MM.1S (cell line): ENCODE measurements at regions not wholly inside any gene's neighbourhood (a gene's known extent, or its start where the extent isn't known, plus 50 kb on each side); places are given as distances from the start of the nearest gene placed in this dataset.

Experiments
- DNase-seq: peaks from one replicate; pipeline ENCODE4 v3.0.0-alpha.2; 2015
- H2AFZ ChIP-seq: fragments of 300-600 bp; sonication (generic); 2 replicates; pipeline ENCODE4 v1.6.0; 2016; ENCODE audit warnings: antibody characterized with exemption, low read length
- H3F3A ChIP-seq: fragments of 300-600 bp; sonication (generic); 2 replicates; pipeline ENCODE4 v1.6.1; 2016; ENCODE audit warnings: mild to moderate bottlenecking, antibody characterized with exemption, low read length, moderate library complexity, mixed read lengths; ENCODE audit not compliant: insufficient read depth
- H3K27ac ChIP-seq: fragments of 300-600 bp; sonication (generic); 2 replicates; pipeline ENCODE4 v1.5.1; 2016; ENCODE audit warnings: mild to moderate bottlenecking, low read length
- H3K27me3 ChIP-seq: fragments of 300-600 bp; sonication (generic); replicated peaks from 2 replicates; pipeline ENCODE4 v1.6.0; 2016; ENCODE audit warnings: low read length; ENCODE audit not compliant: insufficient read depth
- H3K36me3 ChIP-seq: fragments of 300-600 bp; sonication (generic); replicated peaks from 2 replicates; pipeline ENCODE4 v1.6.1; 2016; ENCODE audit warnings: mild to moderate bottlenecking, low read length, mixed read lengths; ENCODE audit not compliant: insufficient read depth
- H3K4me1 ChIP-seq: fragments of 300-600 bp; sonication (generic); 2 replicates; pipeline ENCODE4 v1.6.1; 2016; ENCODE audit warnings: low read length, mixed read lengths
- H3K4me2 ChIP-seq: fragments of 300-600 bp; sonication (generic); 2 replicates; pipeline ENCODE4 v1.6.0; 2016; ENCODE audit warnings: low read depth, low read length
- H3K4me3 ChIP-seq: fragments of 300-600 bp; sonication (generic); 2 replicates; pipeline ENCODE4 v1.5.1; 2016; ENCODE audit warnings: low read length, mixed read lengths
- H3K79me2 ChIP-seq: fragments of 300-600 bp; sonication (generic); 2 replicates; pipeline ENCODE4 v1.6.1; 2016; ENCODE audit warnings: mixed run types, low read length, mixed read lengths
- H3K9ac ChIP-seq: fragments of 300-600 bp; sonication (generic); 2 replicates; pipeline ENCODE4 v1.6.1; 2016; ENCODE audit warnings: low read length, mixed read lengths
- H3K9me2 ChIP-seq: fragments of 300-600 bp; sonication (generic); replicated peaks from 2 replicates; pipeline ENCODE4 v1.6.1; 2016; ENCODE audit warnings: mild to moderate bottlenecking, low read length, mixed read lengths; ENCODE audit not compliant: insufficient read depth
- H3K9me3 ChIP-seq: fragments of 300-600 bp; sonication (generic); replicated peaks from 2 replicates; pipeline ENCODE4 v1.6.1; 2016; ENCODE audit warnings: mild to moderate bottlenecking, low read length, mixed read lengths; ENCODE audit not compliant: insufficient read depth
- H4K20me1 ChIP-seq: fragments of 300-600 bp; sonication (generic); 2 replicates; pipeline ENCODE4 v1.6.1; 2016; ENCODE audit warnings: mild to moderate bottlenecking, low read length, moderate library complexity, mixed read lengths; ENCODE audit not compliant: insufficient read depth
- CTCF ChIP-seq: fragments of 300-600 bp; sonication (generic); IDR thresholded peaks from 2 replicates; pipeline ENCODE4 v1.5.1; 2016; ENCODE audit warnings: antibody characterized with exemption, low read length, mixed read lengths
- EZH2 ChIP-seq: fragments of 300-600 bp; sonication (generic); optimal IDR thresholded peaks from 2 replicates; pipeline ENCODE3; 2017; ENCODE audit warnings: low read depth, mild to moderate bottlenecking, antibody characterized with exemption, low read length, mixed read lengths
- EZH2phosphoT487 ChIP-seq: fragments of 300-600 bp; sonication (generic); IDR thresholded peaks from 2 replicates; pipeline ENCODE4 v1.6.1; 2018; ENCODE audit warnings: antibody characterized with exemption, low read length

GRCh38 chr1:230501242-230501641 is 75.1 kb upstream of the PGBD5 start:
- H3K79me2 ChIP-seq: no peaks in the 10 kb centered on the region
- no peaks in the 10 kb centered on the region for H3K27me3 ChIP-seq
- H4K20me1 ChIP-seq: no peaks in the 10 kb centered on the region
- no peaks in the 10 kb centered on the region for H3K9me2 ChIP-seq
- H3K4me1 ChIP-seq: peaks cover 28% of the 10 kb centered on the region
- H3K9ac ChIP-seq: no peak overlapping the region
- H2AFZ ChIP-seq: 0 out of 2 replicates have a peak overlapping the region, but pooled peaks have one; percentile 11
- peak overlapping the region; percentile 25; the same call in 1 of the 2 replicates for H3K4me2 ChIP-seq
- H3K27ac ChIP-seq: peak overlapping the region; percentile 3; the same call in 1 of the 2 replicates
- H3F3A ChIP-seq: peaks cover 16% of the 10 kb centered on the region
- no peaks in the 10 kb centered on the region for H3K36me3 ChIP-seq
- H3K9me3 ChIP-seq: no peaks in the 10 kb centered on the region
- TF ChIP-seq EZH2phosphoT487: no peak
- TF ChIP-seq EZH2: no peak
- TF ChIP-seq CTCF: no peak
- no peak overlapping the region for H3K4me3 ChIP-seq
- DNase-seq: no peak

- no peak overlapping the region for H3K9ac ChIP-seq
- no peaks in the 10 kb centered on the region for H3K79me2 ChIP-seq
- H4K20me1 ChIP-seq: no peaks in the 10 kb centered on the region
- TF ChIP-seq CTCF (no peak), EZH2 (no peak), EZH2phosphoT487 (no peak)
- no peaks in the 10 kb centered on the region for H3K9me3 ChIP-seq
- no peak overlapping the region for H3K27ac ChIP-seq
- peaks cover 35% of the 10 kb centered on the region for H3K4me1 ChIP-seq
- peaks cover 28% of the 10 kb centered on the region for H3F3A ChIP-seq
- H3K9me2 ChIP-seq: no peaks in the 10 kb centered on the region
- no peaks in the 10 kb centered on the region for H3K27me3 ChIP-seq
- no peak overlapping the region for H3K4me3 ChIP-seq
- no peak overlapping the region for H3K4me2 ChIP-seq
- H3K36me3 ChIP-seq: no peaks in the 10 kb centered on the region
- DNase-seq: no peak
- no peak overlapping the region for H2AFZ ChIP-seq
These were observed 73.9 kb upstream of the PGBD5 start for GRCh38 chr1:230500063-230500462.

- DNase-seq: no peak
- Histone ChIP-seq H3F3A (peaks cover 30% of the 10 kb centered on the region), H2AFZ (no peak overlapping the region), H3K9me3 (no peaks in the 10 kb centered on the region), H3K36me3 (no peaks in the 10 kb centered on the region), H3K4me3 (no peak overlapping the region), H3K4me2 (no peak overlapping the region), H4K20me1 (no peaks in the 10 kb centered on the region), H3K9me2 (no peaks in the 10 kb centered on the region), H3K79me2 (no peaks in the 10 kb centered on the region), H3K27ac (no peak overlapping the region), H3K9ac (no peak overlapping the region), H3K4me1 (peaks cover 41% of the 10 kb centered on the region), H3K27me3 (no peaks in the 10 kb centered on the region)
- TF ChIP-seq EZH2: no peak
- TF ChIP-seq EZH2phosphoT487: no peak
These were observed 73.4 kb upstream of the PGBD5 start for GRCh38 chr1:230499496-230499895.

GRCh38 chr1:230498704-230499103 is 72.6 kb upstream of the PGBD5 start:
- Histone ChIP-seq H3F3A (peaks cover 30% of the 10 kb centered on the region), H4K20me1 (no peaks in the 10 kb centered on the region), H3K9me3 (no peaks in the 10 kb centered on the region), H3K27ac (no peak overlapping the region), H3K36me3 (no peaks in the 10 kb centered on the region), H3K9ac (no peak overlapping the region), H3K79me2 (no peaks in the 10 kb centered on the region), H3K4me3 (no peak overlapping the region), H3K4me1 (peaks cover 49% of the 10 kb centered on the region), H3K27me3 (no peaks in the 10 kb centered on the region), H3K9me2 (no peaks in the 10 kb centered on the region), H3K4me2 (no peak overlapping the region), H2AFZ (no peak overlapping the region)
- TF ChIP-seq EZH2 (no peak), EZH2phosphoT487 (no peak), CTCF (no peak)
- DNase-seq: no peak
